SK-N-SH treated with all-trans-retinoic acid at 6 μM for 48 hours (cell line): ENCODE measurements at regions not wholly inside any gene's neighbourhood (a gene's known extent, or its start where the extent isn't known, plus 50 kb on each side); places are given as distances from the start of the nearest gene placed in this dataset.

Source experiments
- ATAC-seq: fragments of 200-7000 bp; cut with Tn5 transposase; 3 replicates; pipeline ENCODE4 v1.9.1; 2020; ENCODE audit warnings: mild to moderate bottlenecking, moderate library complexity
- ARNTL ChIP-seq: fragments of 450-650 bp; formaldehyde crosslinking; IDR thresholded peaks from 2 replicates; pipeline ENCODE4 v1.5.0; 2020; ENCODE audit warnings: low read depth, mild to moderate bottlenecking, moderate library complexity, borderline replicate concordance
- BACH2 ChIP-seq: fragments of 250-450 bp; sonication (Bioruptor Pico); IDR thresholded peaks from 2 replicates; pipeline ENCODE4 v1.9.0; 2021; ENCODE audit warnings: mild to moderate bottlenecking, borderline replicate concordance
- CREB5 ChIP-seq: fragments of 250-450 bp; sonication (Bioruptor Pico); IDR thresholded peaks from 2 replicates; pipeline ENCODE4 v1.5.1; 2020; ENCODE audit warnings: low read depth, mild to moderate bottlenecking, moderate library complexity
- CSDC2 ChIP-seq: fragments of 250-450 bp; sonication (Bioruptor Pico); IDR thresholded peaks from 2 replicates; pipeline ENCODE4 v1.5.0; 2020; ENCODE audit warnings: mild to moderate bottlenecking, moderate library complexity
- CSRNP3 ChIP-seq: fragments of 250-450 bp; sonication (Bioruptor Pico); IDR thresholded peaks from 2 replicates; pipeline ENCODE4 v1.5.1; 2021; ENCODE audit warnings: mild to moderate bottlenecking, moderate library complexity
- ESRRG ChIP-seq: fragments of 250-450 bp; sonication (Bioruptor Pico); IDR thresholded peaks from 2 replicates; pipeline ENCODE4 v1.6.1; 2021; ENCODE audit warnings: mild to moderate bottlenecking
- GLIS3 ChIP-seq: fragments of 250-450 bp; sonication (Bioruptor Pico); IDR thresholded peaks from 2 replicates; pipeline ENCODE4 v1.5.0; 2020; ENCODE audit warnings: mild to moderate bottlenecking, moderate library complexity
- ISL1 ChIP-seq: fragments of 250-450 bp; sonication (Bioruptor Pico); IDR thresholded peaks from 2 replicates; pipeline ENCODE4 v2.1.2; 2022; ENCODE audit warnings: mild to moderate bottlenecking, moderate library complexity
- OSR1 ChIP-seq: fragments of 250-450 bp; sonication (Bioruptor Pico); IDR thresholded peaks from 2 replicates; pipeline ENCODE4 v1.8.0; 2022; ENCODE audit warnings: moderate library complexity, mild to moderate bottlenecking, inconsistent platforms
- POU6F1 ChIP-seq: fragments of 250-450 bp; sonication (Bioruptor Pico); IDR thresholded peaks from 2 replicates; pipeline ENCODE4 v1.8.0; 2021; ENCODE audit warnings: low read depth, mild to moderate bottlenecking, moderate library complexity, borderline replicate concordance
- PPARA ChIP-seq: fragments of 250-450 bp; sonication (Bioruptor Pico); IDR thresholded peaks from 2 replicates; pipeline ENCODE4 v1.5.0; 2020; ENCODE audit warnings: mild to moderate bottlenecking, borderline replicate concordance
- RARB ChIP-seq: fragments of 250-450 bp; sonication (Bioruptor Pico); IDR thresholded peaks from 2 replicates; pipeline ENCODE4 v1.8.0; 2021; ENCODE audit warnings: mild to moderate bottlenecking, moderate library complexity
- SNAI2 ChIP-seq: fragments of 250-450 bp; sonication (Bioruptor Pico); IDR thresholded peaks from 2 replicates; pipeline ENCODE4 v1.5.0; 2020; ENCODE audit warnings: mild to moderate bottlenecking, moderate library complexity
- TCF4 ChIP-seq: fragments of 250-450 bp; sonication (Bioruptor Pico); IDR thresholded peaks from 2 replicates; pipeline ENCODE4 v1.8.0; 2021; ENCODE audit warnings: mild to moderate bottlenecking, moderate library complexity, borderline replicate concordance
- TOX ChIP-seq: fragments of 250-450 bp; sonication (Bioruptor Pico); IDR thresholded peaks from 2 replicates; pipeline ENCODE4 v1.8.0; 2021; ENCODE audit warnings: mild to moderate bottlenecking, moderate library complexity, borderline replicate concordance
- ZFP30 ChIP-seq: fragments of 450-650 bp; formaldehyde crosslinking; IDR thresholded peaks from 2 replicates; pipeline ENCODE4 v1.5.0; 2022; ENCODE audit warnings: mild to moderate bottlenecking, moderate library complexity
- ZNF565 ChIP-seq: fragments of 450-650 bp; formaldehyde crosslinking; conservative IDR thresholded peaks from 2 replicates; pipeline ENCODE4 v1.5.0; 2020; ENCODE audit warnings: low read depth, mild to moderate bottlenecking, moderate library complexity
- ZNF70 ChIP-seq: fragments of 450-650 bp; formaldehyde crosslinking; IDR thresholded peaks from 2 replicates; pipeline ENCODE4 v1.5.0; 2020; ENCODE audit warnings: mild to moderate bottlenecking, moderate library complexity
- ZNF8 ChIP-seq: fragments of 450-650 bp; formaldehyde crosslinking; IDR thresholded peaks from 2 replicates; pipeline ENCODE4 v1.5.0; 2020; ENCODE audit warnings: mild to moderate bottlenecking, moderate library complexity
- TF ChIP-seq, protein P1 (sequence below): fragments of 250-450 bp; sonication (Bioruptor Pico); IDR thresholded peaks from 2 replicates; pipeline ENCODE4 v1.5.0; 2020; ENCODE audit warnings: mild to moderate bottlenecking, moderate library complexity
- TF ChIP-seq, protein P2 (sequence below): fragments of 250-450 bp; sonication (Bioruptor Pico); IDR thresholded peaks from 2 replicates; pipeline ENCODE4 v1.8.0; 2020; ENCODE audit warnings: mild to moderate bottlenecking, moderate library complexity, borderline replicate concordance

DNA sequence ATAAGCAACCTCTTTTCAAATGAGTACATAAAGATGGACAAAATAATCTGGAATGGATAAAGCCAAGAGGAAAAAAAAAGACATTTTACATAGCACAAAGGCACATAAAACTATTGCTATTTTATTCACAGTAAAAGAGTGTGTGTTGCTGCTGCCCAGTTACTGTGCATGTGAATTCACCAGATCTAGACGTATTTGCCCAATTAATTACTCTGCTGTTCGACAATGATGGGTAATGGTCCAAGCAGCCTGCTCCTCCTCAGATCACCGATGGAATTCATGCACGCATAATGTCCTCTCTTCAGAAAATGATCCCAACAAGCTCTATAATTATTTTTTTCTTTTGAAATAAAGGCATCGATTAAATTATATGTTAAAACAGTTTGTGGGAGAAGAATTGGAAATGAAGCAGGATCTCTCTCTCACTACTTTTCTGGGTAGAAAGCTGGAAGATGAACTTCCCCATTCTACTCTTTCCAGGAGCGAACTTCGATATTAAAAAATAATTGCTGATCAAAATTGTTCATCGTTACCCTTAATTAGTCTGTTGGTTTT, 357.4 kb upstream of the CCNH start (continued):
- no peak for TF ChIP-seq TOX (CRISPR knock-in tag)
- no peak for TF ChIP-seq CSRNP3 (CRISPR knock-in tag)
- TF ChIP-seq, all 23 proteins: peak for 0

DNA sequence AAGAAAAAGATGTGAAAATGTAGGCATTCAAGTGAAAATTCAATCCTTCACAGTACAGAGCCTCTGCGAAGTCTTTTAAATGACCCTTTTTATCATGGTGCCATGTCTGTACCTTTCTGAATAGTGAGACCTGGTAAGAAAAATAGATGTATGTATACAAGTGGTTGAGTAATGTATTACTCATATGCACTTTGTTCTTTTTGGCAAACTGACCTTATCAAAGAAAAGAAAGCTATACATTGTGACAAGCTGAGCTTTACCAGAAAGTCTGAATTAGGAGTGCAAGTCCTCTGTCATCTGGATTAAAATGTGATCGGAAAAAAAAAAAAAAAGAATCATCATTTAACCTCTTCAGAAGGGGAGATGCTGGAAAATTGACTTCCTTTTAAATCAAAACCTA, 356.4 kb upstream of the CCNH start:
- ATAC-seq: no peak
- TF ChIP-seq TCF4 (CRISPR knock-in tag) (no peak), GLIS3 (no peak), RARB (CRISPR knock-in tag) (no peak), ARNTL (no peak)

DNA sequence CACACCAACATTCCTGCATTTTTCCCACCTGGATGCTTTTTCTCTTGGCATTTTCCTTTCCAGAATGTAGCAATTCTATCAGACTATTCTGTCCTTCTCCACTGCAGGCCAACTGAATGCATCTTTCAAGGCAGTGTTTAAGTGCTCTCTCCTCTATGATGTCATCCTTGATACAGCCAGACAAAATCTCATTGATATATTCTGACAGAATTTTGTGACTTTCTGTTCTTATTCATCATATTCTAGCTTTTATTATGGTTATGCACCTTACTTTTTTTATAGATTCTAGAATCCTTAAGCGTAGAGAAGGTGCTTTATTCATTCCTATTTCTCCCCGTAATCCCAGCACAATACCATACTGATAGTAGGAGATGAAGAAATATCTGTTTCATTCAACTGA, 355.5 kb upstream of the CCNH start:
- TF ChIP-seq, protein P1, sequence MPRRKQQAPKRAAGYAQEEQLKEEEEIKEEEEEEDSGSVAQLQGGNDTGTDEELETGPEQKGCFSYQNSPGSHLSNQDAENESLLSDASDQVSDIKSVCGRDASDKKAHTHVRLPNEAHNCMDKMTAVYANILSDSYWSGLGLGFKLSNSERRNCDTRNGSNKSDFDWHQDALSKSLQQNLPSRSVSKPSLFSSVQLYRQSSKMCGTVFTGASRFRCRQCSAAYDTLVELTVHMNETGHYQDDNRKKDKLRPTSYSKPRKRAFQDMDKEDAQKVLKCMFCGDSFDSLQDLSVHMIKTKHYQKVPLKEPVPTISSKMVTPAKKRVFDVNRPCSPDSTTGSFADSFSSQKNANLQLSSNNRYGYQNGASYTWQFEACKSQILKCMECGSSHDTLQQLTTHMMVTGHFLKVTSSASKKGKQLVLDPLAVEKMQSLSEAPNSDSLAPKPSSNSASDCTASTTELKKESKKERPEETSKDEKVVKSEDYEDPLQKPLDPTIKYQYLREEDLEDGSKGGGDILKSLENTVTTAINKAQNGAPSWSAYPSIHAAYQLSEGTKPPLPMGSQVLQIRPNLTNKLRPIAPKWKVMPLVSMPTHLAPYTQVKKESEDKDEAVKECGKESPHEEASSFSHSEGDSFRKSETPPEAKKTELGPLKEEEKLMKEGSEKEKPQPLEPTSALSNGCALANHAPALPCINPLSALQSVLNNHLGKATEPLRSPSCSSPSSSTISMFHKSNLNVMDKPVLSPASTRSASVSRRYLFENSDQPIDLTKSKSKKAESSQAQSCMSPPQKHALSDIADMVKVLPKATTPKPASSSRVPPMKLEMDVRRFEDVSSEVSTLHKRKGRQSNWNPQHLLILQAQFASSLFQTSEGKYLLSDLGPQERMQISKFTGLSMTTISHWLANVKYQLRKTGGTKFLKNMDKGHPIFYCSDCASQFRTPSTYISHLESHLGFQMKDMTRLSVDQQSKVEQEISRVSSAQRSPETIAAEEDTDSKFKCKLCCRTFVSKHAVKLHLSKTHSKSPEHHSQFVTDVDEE (CRISPR knock-in tag): no peak
- TF ChIP-seq SNAI2 (CRISPR knock-in tag) (no peak), ZNF565 (CRISPR knock-in tag) (no peak), POU6F1 (no peak), OSR1 (CRISPR knock-in tag) (no peak), PPARA (CRISPR knock-in tag) (no peak), ZFP30 (no peak), ISL1 (CRISPR knock-in tag) (no peak), ZNF8 (CRISPR knock-in tag) (no peak)
- TF ChIP-seq, protein P2, sequence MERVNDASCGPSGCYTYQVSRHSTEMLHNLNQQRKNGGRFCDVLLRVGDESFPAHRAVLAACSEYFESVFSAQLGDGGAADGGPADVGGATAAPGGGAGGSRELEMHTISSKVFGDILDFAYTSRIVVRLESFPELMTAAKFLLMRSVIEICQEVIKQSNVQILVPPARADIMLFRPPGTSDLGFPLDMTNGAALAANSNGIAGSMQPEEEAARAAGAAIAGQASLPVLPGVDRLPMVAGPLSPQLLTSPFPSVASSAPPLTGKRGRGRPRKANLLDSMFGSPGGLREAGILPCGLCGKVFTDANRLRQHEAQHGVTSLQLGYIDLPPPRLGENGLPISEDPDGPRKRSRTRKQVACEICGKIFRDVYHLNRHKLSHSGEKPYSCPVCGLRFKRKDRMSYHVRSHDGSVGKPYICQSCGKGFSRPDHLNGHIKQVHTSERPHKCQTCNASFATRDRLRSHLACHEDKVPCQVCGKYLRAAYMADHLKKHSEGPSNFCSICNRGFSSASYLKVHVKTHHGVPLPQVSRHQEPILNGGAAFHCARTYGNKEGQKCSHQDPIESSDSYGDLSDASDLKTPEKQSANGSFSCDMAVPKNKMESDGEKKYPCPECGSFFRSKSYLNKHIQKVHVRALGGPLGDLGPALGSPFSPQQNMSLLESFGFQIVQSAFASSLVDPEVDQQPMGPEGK: no peak
- ATAC-seq: no peak

DNA sequence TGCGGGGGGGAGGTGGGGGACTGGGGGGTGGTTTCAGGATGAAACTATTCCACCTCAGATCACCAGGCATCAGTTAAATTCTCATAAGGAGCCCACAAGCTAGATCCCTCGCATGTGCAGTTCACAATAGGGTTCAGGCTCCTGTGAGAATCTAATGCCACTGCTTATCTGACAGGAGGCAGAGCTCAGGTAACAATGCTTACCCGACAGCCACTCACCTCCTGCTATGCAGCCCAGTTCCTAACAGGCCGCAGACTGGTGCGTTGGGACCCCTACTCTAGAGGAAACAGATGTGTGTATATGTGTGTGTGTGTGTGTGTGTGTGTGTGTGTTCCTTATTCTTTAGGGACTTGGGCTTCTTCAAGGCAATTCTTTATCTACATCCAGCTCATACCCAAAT, 352.3 kb upstream of the CCNH start:
- no peak for TF ChIP-seq BACH2 (CRISPR knock-in tag)
- no peak for TF ChIP-seq SNAI2 (CRISPR knock-in tag)
- TF ChIP-seq POU6F1: no peak
- no peak for TF ChIP-seq ARNTL
- no peak for TF ChIP-seq ESRRG
- no peak for TF ChIP-seq TCF4 (CRISPR knock-in tag)
- no peak for TF ChIP-seq ZNF565 (CRISPR knock-in tag)
- no peak for TF ChIP-seq CSDC2 (CRISPR knock-in tag)
- TF ChIP-seq GLIS3: no peak
- TF ChIP-seq CREB5 (CRISPR knock-in tag): no peak
- TF ChIP-seq TOX (CRISPR knock-in tag): no peak
- no peak for TF ChIP-seq CSRNP3 (CRISPR knock-in tag)
- no peak for TF ChIP-seq ZNF8 (CRISPR knock-in tag)
- no peak for TF ChIP-seq ZNF70 (CRISPR knock-in tag)
- TF ChIP-seq, protein P1 (CRISPR knock-in tag): no peak

More for the DNA sequence above, 352.3 kb upstream of the CCNH start:
- no peak for ATAC-seq
